ENCODE measurements at regions not wholly inside any gene's neighbourhood (a gene's known extent, or its start where the extent isn't known, plus 50 kb on each side); places are given as distances from the start of the nearest gene placed in this dataset.

- no peaks in the 10 kb centered on the region for H3K9me3 ChIP-seq
- no peaks in the 10 kb centered on the region for H3K36me3 ChIP-seq
- H3K27ac ChIP-seq: no peak overlapping the region
- no peak for DNase-seq (ENCODE audit: low spot score in 2 of 2)
- intact Hi-C loops (cut with DNase I; ENCODE audit: low total_unique reads): no loop called here
- H3K4me3 ChIP-seq: no peak overlapping the region
- TF ChIP-seq POLR2AphosphoS5 (IDR thresholded peaks at IDR 0.05) (no peak), POLR2A (IDR thresholded peaks at IDR 0.05) (no peak)
- H3K27me3 ChIP-seq: no peaks in the 10 kb centered on the region
- H3K4me1 ChIP-seq: no peaks in the 10 kb centered on the region
Observed at GRCh38 chr17:77774182-77774581, 184.3 kb upstream of the TNRC6C start.

GRCh38 chr17:77778636-77779489, 179.6 kb upstream of the TNRC6C start:
- H3K9me3 ChIP-seq: no peaks in the 10 kb centered on the region
- intact Hi-C loops (cut with DNase I; ENCODE audit: low total_unique reads): no loop called here
- peak overlapping the region in 1 of 3 donors; percentile 40 for H3K4me3 ChIP-seq
- peak in 1 of 3 donors; percentile 10 for TF ChIP-seq POLR2AphosphoS5 (IDR thresholded peaks at IDR 0.05)
- TF ChIP-seq POLR2A (IDR thresholded peaks at IDR 0.05): no peak
- peaks cover 0 to 7% of the 10 kb centered on the region in 2 donors for H3K4me1 ChIP-seq
- H3K27ac ChIP-seq: peak overlapping the region in 1 of 2 donors; percentile 58
- no peaks in the 10 kb centered on the region for H3K27me3 ChIP-seq
- H3K36me3 ChIP-seq: no peaks in the 10 kb centered on the region
- DNase-seq (ENCODE audit: low spot score in 2 of 2): peak; percentile 59 to 74

GRCh38 chr17:77779711-77780539, 178.6 kb upstream of the TNRC6C start:
- DNase-seq (ENCODE audit: low spot score in 2 of 2): peak in 1 of 2 donors; percentile 66
- intact Hi-C loops (cut with DNase I; ENCODE audit: low total_unique reads): no loop called here
- H3K27me3 ChIP-seq: no peaks in the 10 kb centered on the region
- H3K9me3 ChIP-seq: no peaks in the 10 kb centered on the region
- H3K4me1 ChIP-seq: peaks cover 0 to 7% of the 10 kb centered on the region in 2 donors
- H3K36me3 ChIP-seq: no peaks in the 10 kb centered on the region
- peak overlapping the region in 1 of 2 donors; percentile 48 for H3K27ac ChIP-seq
- peak overlapping the region in 1 of 3 donors; percentile 40 for H3K4me3 ChIP-seq
- no peak for TF ChIP-seq POLR2AphosphoS5 (IDR thresholded peaks at IDR 0.05)
- TF ChIP-seq POLR2A (IDR thresholded peaks at IDR 0.05): no peak
- no peak for TF ChIP-seq CTCF (IDR thresholded peaks at IDR 0.05)

GRCh38 chr17:77781536-77781935, 177.0 kb upstream of the TNRC6C start:
- Histone ChIP-seq H3K4me1 (peaks cover 0 to 11% of the 10 kb centered on the region in 2 donors), H3K9me3 (no peaks in the 10 kb centered on the region), H3K36me3 (no peaks in the 10 kb centered on the region), H3K27ac (no peak overlapping the region), H3K27me3 (no peaks in the 10 kb centered on the region), H3K4me3 (no peak overlapping the region)
- no peak for DNase-seq (ENCODE audit: low spot score in 2 of 2)
- TF ChIP-seq CTCF (IDR thresholded peaks at IDR 0.05) (no peak), POLR2AphosphoS5 (IDR thresholded peaks at IDR 0.05) (no peak)
- intact Hi-C loops (cut with DNase I; ENCODE audit: low total_unique reads): no loop called here

- Histone ChIP-seq H3K36me3 (no peaks in the 10 kb centered on the region), H3K27me3 (no peaks in the 10 kb centered on the region), H3K4me3 (no peak overlapping the region), H3K4me1 (peaks cover 0 to 11% of the 10 kb centered on the region in 2 donors), H3K27ac (no peak overlapping the region), H3K9me3 (no peaks in the 10 kb centered on the region)
- TF ChIP-seq POLR2A (IDR thresholded peaks at IDR 0.05) (no peak), POLR2AphosphoS5 (IDR thresholded peaks at IDR 0.05) (no peak), CTCF (IDR thresholded peaks at IDR 0.05) (no peak)
- no peak for DNase-seq (ENCODE audit: low spot score in 2 of 2)
- intact Hi-C loops (cut with DNase I; ENCODE audit: low total_unique reads): no loop called here
Observed at GRCh38 chr17:77782201-77782600, 176.3 kb upstream of the TNRC6C start.

GRCh38 chr17:77782611-77783010, 175.9 kb upstream of the TNRC6C start:
- no peak overlapping the region for H3K4me3 ChIP-seq
- intact Hi-C loops (cut with DNase I; ENCODE audit: low total_unique reads): no loop called here
- H3K36me3 ChIP-seq: no peaks in the 10 kb centered on the region
- H3K27ac ChIP-seq: no peak overlapping the region
- TF ChIP-seq POLR2A (IDR thresholded peaks at IDR 0.05) (no peak), POLR2AphosphoS5 (IDR thresholded peaks at IDR 0.05) (no peak)
- no peaks in the 10 kb centered on the region for H3K9me3 ChIP-seq
- H3K4me1 ChIP-seq: peaks cover 0 to 11% of the 10 kb centered on the region in 2 donors
- no peak for DNase-seq (ENCODE audit: low spot score in 2 of 2)
- no peaks in the 10 kb centered on the region for H3K27me3 ChIP-seq

Measured in breast epithelium (tissue), 4 donors.